Thyroid gland (tissue), 4 donors: ENCODE measurements at regions not wholly inside any gene's neighbourhood (a gene's known extent, or its start where the extent isn't known, plus 50 kb on each side); places are given as distances from the start of the nearest gene placed in this dataset.

Experiments
- CTCF ChIP-seq, 6 experiments: fragments of 200-600 bp in 3 of 6; fragments of 450-650 bp in 3 of 6; sonication (generic) in 3 of 6; IDR thresholded peaks; one replicate each; pipeline ENCODE4 v1.5.1; 2016 to 2019; ENCODE audit warnings: antibody characterized with exemption in 6 of 6, mild to moderate bottlenecking in 2 of 6, inconsistent platforms in 1 of 6, moderate library complexity in 1 of 6
- POLR2A ChIP-seq, 2 donors: fragments of 450-650 bp; IDR thresholded peaks; one replicate each; pipeline ENCODE4 v1.6.1; 2017; ENCODE audit warnings: antibody characterized with exemption in 2 of 2, mild to moderate bottlenecking in 2 of 2, moderate library complexity in 1 of 2

GRCh38 chr10:90031776-90032175 lies 330.4 kb downstream of the KIF20B start:
- TF ChIP-seq CTCF (IDR thresholded peaks at IDR 0.05) (no peak), POLR2A (IDR thresholded peaks at IDR 0.05) (no peak)
